ENCODE measurements at regions not wholly inside any gene's neighbourhood (a gene's known extent, or its start where the extent isn't known, plus 50 kb on each side); places are given as distances from the start of the nearest gene placed in this dataset.

DNA sequence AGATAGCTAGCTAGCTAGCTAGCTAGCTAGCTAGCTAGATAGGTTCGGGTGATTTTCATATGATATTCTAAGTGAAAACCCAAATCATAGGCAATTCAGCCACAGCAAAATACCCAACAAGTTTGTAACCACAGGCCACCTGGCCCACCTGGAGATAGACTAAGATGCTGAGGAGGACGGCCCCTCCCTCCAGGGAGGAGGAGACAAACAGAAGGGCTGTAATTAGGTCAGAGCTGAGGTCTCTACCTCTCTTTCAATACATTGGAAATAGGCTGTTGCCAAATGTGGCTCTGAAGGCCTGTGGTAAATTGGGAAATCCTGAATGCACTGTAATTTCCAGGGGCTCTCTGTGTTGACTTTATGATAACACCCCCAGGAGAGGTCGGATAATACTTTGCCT, 382.2 kb downstream of the FGF9 start:
- no peak for DNase-seq

DNA sequence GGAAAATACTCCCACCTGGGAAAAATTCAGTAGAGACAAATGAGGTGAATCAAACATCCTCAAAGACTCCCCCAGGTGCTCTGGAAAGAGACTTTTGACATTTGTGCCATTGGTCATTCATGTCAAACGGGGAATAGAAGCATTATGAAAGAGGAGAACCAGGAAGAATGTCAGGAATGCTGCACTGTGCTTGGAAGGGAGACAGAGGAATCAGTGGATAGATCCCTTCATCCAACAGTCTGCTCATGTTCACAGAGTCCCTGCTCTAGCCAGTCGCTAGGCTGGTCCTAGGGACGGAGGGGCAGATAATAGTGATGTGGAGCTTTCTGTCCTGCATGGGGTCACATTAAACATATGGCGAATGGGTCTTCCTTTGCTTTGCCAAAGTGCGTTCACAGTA, 384.4 kb downstream of the FGF9 start:
- no peak for DNase-seq

DNA sequence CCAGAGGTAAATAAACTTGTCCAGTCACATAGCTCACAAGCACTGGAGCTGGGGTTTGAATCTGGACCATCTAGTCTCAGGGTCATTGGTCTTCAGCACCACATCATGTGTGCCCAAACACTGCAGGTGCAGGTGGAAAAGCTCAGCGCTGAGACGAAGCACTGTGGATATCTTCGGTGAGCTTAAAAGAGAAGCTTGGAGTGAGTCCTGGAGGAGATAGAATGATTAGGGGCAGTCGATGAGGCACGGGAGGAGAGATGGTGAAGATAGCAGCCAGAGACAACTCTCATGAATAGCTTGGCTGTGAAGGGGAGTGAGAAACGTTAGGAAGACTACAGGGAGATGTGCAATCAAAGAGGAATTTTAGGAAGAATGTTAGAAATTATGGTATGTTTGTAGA, 389.3 kb downstream of the FGF9 start:
- no peak for DNase-seq

DNA sequence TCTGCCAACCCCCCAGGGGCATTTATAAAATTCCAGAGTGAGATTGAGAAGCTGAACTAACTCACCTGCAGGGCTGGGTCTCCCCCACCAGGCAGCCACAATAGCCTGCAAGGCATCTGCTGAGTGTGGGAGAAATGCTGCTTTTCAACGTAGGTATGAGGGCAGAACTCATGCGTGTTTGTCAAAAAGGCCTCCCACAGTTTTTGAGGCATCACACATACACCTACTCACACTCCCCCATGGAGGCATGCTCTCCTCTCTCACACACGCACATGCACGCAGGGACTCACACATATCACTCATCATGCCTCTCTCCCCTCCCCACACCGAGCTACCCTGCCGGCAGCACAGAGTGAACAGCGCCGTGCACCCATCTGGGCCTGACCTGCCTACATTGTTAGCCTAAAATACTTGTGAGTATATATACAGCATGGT, 390.5 kb downstream of the FGF9 start:
- DNase-seq, result peak in 11 of 58 donors; percentile 6 to 34 (median 15)

DNA sequence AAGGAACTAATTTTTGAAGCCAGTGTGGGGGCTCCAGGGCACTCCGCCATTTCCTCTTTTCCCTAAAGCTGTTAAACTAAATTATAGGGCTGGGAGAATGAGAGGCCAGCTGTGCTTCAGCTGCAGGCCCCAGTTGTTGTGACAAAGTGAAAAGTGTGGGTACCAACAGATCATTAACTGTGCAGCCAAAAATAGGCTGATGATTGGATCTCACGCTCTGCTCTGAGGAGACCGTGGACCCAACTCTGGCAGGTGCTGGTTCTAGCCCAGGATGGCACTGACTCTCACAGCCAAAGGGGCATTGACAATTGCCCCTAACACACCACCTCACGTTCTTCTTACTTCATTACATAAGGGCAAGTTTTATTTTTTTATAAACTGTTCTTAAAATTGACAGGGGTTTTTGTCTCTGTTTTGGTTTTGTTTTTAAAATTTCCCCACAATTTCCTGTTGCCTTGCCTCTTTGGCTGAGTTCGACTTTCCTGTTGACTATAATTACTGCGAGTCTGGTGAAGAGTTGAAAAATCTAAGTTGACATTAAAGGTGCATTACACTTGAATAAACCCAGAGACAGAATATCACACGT, 391.0 kb downstream of the FGF9 start:
- no peak for DNase-seq

DNA sequence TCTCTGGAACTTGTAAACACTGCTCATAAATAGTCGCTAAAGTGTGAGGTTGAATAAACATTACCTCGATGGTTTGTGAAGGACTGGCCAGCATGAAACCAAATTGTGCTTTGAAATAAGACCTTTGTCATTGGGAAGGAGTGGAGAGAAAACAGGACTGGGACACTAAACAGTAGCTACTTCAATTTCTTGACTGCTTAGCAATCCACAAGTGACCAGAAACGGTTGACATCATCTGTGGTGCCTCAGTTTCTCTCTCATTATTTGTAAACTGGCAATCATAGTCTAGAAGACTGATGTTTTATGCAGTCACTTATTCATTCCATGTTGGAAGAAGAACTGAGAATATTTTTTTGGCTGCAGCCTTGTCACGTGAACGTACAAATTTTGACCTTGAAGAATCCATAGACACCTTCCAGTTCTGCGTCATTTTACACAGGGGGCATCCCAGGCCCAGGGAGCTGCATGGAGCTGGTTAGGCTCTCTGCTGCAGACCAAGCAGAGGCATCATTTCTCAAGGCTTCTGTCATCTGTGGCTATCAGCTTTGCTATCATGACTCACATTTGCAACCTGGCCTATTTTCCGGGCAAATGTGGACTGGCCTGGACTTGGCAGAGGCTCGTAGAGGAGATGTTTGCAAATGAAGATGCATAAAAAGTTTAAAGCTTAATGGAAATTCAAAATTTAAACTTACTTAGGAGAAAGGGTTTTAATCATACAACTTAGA, 391.8 kb downstream of the FGF9 start:
- no peak for DNase-seq

DNA sequence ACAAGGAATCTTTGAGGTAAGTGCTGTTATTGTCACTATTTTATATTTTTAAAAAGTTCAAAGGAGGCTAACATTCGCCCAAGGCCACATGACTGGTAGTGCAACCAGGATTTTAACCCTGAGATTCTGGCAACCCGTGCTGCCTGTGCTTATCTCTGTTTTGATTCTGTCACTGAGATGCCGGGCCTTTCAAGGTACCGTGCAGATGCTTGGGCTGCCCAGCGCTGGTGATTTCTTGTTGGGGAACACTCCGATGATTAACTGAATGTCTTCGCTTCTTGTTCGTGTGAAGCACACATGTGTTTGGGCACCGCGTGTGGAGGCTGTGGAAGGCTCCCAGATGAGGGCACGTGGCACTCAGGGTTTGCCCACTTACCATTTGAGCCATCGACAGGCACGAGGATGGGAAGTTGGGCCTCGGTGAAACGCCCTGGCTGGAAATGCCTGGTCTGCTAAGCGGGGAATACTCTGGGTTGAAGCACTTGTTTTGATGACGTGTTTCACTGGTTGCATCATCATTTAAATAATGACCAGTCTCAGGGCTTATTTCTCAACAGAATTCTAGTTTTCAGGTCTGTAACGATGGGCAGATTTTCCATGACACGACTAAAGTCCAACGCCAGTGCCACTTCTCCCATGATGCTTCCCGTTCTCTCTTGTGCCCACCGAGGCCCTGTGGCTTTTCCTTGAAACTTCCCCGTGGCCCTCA, 392.7 kb downstream of the FGF9 start:
- no peak for DNase-seq

DNA sequence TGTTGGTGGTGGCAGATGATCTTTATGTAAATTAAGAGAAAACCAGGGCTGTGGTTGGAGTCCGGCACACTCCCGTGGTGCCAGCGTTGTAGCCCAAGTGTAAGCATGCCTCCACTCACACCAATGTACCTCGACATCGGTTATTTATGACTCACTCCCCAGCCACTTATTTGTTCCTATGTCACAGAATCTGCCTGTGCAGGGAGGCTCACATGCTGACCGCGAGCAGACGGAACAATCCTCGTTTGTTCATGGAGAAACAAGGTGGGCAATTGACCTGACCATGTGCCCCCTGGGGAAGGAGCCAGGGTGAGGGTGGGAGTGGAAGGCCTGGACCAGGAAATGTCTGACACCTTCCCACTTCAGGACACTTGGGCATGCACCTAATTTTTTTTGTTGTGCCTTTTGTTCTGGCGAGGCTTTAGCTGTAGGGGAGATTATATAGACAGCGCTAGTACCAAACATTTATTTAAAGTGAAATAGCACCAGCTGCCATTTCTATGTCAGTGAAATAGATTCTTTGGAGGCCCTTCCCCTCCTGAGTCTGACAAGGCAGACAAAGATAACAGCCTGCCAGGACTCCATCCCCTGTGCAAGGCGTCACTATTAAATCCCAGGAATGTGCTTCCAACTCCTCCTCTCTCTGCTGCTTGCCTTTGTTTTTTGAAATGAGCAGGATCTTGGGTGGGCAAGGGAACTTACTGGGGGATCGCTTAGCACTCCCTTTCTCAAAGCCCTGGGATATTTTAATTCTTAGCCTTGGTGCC, 394.2 kb downstream of the FGF9 start:
- no peak for DNase-seq

DNA sequence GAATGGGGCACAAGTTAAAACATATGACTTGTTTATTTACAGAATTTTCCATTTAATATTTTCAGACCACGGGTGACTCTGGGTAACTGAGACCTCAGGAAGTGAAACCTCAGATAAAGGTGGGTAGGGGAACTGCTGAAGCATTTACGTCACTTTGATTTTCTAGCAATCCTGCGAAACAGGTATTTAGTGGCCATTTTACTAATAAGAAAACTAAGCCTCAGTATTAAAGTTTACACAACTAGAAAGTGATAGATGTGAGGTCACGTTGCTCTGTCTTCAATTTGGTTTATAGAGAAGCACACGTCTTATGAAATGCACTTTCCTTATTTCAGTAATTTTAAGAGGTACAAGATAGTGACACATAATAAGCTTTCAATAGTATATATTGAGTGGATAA, 402.8 kb downstream of the FGF9 start:
- DNase-seq, result no peak

DNA sequence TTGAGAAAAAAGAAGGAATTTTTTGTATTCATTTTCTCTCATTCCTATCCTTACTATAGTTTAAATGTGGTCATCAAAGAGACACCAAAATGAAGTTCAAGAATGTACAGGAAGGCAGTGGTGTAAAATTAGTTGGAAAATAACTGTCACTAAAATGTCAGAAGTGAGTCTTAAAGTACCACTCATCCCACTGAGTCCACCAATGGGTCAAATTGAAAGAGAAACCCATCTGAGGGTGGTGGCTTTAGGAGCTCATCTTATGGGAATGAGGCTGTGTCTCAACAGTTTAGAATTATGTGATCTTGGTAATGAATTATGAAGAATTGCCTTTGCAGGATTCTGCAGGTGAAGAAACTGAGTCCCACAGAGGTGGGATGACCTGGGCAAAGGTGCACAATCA, 403.5 kb downstream of the FGF9 start:
- DNase-seq, result no peak

DNA sequence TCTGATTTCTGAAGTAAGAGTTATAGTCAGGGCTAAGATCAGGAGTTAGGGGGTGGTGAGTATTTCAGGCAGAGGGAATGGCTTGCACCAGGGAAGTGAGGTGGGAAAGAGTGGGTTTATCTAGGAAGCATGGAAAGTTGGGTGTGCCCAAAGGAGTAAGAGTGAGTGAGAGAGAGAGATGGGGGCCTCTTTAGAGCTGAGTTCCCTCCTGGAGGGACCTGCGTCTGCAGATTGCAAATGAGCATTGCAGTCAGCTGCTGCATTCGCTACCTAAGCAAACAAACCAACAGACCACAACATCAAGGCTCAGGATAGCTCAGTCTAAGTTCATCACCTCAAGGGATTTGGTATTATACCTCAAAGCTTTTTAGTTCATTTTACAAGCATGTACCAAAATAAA, 405.8 kb downstream of the FGF9 start:
- DNase-seq, result no peak

DNA sequence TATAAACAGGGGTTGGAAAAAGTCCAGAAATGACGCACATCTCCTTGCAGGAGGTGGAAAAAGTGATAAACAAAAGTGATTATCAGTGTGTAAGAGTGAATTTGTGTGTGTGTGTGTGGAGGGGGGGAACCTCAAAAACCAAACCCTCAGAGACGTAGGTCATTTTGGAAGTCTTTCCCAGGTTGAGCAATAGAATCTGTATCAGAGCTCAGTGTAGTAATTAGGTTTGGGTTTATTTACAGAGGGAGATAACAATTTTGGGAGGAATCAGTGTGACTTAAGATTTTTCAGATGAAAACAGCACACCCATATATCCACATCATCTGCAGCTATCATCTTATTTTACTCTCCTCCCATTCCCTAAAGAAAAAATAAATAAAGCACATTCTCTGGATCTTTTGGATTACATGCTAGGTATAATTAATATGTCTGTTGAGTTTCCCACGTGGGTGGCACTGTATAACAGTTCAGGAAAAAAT, 406.4 kb downstream of the FGF9 start:
- no peak for DNase-seq

DNA sequence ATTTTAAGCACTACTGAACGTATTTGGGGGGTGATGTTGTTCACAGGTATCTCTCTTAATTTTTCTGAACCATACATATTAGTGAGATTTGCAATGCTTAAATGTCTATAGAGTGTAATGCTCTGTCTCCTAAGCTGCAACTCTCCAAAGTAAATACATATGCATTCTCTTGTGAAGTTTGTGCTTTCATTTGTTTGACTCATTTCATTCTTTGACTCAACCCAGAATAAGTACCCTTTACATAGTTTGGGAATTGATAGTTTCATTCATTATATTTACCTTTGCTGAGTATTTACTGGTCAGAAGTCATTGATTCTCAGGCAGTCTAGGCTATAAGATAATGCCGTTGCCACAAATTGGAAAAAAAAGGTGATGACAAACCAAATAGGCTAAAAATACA, 406.9 kb downstream of the FGF9 start:
- DNase-seq, result no peak

DNA sequence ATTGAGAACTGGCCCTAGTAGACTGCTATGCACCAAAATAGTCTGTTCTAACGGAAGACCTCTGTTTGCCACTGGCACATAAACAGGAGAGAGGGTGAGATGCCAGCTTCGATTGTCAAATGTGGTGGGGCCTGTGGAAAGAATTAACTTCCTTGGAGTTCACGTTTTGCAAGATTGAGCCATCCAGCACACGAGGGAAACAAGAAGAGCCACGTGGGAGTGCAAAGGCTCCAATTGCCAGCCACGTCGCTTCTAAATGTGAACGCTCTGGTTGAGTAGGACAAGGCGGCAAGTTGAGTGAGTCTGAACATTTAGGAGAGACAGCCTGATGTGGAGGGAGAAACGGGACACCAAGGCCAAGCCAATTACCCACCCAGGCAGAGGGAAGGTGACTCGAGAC, 409.1 kb downstream of the FGF9 start:
- DNase-seq, result no peak

DNA sequence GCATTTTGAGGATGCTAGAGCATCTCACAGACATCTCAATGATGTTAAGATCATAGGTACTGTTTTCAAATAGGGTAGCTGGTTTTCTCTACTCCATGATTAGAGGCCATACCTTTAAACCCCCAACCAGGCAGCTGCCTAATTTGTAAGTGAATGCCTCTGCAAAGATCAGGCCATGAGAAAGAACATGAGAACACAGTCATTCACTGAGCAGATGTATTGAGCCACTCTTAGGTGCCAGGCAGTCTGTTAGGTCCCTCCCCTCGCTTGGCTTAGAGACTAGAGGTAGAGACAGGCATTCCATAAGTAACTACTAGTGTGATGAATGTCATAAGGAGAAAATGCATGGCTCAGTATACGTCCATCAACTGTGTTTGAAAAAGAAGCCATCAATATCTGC, 410.0 kb downstream of the FGF9 start:
- no peak for DNase-seq

DNA sequence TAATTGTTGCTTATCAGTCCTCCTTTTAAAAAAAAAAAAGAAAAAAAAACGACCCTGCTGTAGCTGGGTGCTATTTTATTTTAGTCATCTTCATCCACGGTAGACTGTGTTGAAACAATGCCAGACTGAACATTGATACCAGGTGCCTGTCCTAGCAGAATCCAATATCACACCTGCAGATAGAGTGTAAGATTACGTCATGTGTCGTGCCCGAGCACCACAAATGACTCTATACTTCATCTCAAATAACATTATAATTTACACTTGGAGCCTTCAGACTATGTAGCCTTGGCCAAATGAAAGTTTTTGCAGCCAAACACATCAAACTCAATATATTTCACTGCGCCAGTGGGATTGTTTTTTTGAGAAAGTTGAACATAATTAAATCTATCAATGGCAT, 410.6 kb downstream of the FGF9 start:
- no peak for DNase-seq

DNA sequence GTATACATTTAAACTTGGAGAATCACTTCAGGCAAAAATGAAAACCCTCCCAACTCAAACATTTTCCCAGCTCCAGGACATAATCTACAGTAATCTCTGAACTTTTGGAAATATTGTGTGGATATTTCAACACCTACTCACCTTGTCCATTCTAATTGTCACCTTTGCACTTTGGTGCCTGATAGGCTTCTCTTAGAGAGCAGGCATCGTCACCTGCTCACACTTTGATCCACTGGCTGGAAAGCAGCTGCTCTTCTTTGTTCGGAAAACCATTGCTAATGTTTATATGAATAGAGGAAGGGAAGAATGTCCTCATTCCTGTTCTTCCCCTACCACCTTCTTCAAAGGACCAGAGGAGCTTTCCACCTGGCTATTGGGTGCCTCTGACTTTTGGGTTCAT, 411.2 kb downstream of the FGF9 start:
- no peak for DNase-seq

DNA sequence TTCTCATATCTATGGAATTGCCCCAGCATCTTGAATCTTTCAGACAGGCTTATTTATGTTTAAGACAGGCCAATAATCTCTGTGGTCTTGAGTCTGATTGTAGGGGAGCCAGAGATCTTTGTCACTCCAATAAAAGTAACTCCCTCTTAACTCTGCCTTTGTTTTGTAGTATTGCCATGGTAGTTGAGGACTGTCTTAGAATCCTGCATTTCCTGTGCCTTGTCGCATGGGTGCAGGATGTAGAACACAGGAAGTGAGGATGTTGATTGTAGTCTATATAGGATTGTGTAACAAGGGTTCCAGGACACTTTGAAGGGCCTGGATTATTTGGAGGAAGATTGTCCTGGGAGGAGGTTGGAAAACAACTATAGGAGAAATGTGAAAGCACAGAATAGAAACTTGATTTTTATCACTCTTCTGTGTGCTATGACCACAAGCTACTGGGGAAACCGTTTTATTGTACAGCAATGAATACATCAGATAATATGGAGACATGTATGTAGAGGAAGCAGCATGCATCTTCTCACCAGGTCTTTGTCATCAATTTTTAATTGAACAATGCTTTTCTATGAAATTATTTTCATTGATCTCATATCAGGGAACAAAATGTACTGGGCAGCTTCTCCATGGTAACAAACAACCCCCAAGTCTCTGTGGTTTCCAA, 411.7 kb downstream of the FGF9 start:
- DNase-seq, result no peak

DNA sequence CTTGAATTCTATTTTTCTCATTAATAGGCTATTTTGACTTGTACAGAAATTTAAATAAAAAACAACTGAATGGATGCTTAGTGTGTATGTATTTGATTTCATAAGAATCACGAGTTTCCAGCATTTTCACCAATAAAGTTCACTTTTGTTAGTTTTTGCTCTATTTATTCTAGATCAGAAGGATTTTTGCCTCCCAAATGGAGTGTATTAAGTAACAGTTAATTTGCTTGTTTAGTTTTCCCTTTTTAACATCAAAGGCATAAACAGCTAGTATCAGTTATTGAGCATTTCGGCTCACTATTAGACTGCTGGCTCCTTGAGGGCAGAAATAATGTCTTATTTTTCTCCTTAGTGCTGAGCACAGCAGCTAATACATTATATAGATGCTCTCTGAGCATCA, 414.1 kb downstream of the FGF9 start:
- DNase-seq, result no peak

DNA sequence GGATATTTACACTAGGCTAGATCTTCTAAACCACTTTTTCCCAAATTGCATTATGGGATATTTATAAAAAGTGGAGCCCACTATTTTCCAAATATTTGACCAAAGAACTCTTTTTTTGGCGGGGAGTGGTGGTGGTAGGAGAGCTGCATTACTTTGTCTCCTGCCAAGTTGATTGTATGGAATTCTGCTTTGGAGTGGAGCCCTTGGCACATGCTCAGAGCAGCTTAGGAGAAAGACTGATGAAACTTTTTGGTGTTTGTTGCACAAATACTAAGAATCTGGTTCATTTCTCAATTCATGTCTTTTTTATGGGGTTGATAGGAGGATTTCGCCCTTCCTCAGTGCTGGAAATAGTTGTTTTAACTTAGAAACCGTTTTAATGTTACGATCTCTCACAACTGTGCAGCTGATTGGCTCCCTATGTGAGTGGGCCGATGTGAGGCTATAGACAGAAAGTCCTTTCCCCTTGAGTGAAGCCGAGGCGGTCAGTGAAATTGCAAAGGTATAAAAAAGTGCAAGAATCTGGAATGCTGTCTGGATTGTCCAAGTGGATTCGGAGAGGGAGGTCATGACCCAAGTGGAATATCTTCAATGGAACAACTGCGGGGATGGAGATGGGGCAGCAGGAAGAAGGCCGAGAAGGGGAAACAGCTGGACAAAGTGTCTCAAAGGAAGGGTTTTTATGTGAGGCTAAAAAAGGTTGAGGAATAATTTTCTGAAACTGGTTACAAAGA, 415.9 kb downstream of the FGF9 start:
- DNase-seq, result no peak

DNA sequence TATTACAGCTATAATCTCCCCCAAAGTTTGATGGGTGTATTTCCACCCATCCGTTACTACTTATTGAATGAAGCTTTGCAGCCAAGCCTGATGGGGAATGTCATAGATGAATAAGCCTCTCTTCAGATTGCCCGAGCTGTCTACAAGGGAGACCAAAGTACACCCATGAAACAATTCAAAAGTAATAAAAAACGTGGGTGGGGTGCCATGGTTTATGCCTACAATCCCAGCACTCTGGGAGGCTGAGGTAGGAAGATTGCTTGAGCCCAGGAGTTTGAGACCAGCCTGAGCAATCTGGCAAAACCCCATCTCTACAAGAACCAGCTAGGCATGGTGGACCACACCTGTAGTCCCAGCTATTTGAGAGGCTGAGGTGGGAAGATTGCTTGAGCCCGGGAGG, 419.2 kb downstream of the FGF9 start:
- no peak for DNase-seq

All from anterior cingulate cortex (tissue), 58 donors.